H1 (cell line): ENCODE measurements at regions not wholly inside any gene's neighbourhood (a gene's known extent, or its start where the extent isn't known, plus 50 kb on each side); places are given as distances from the start of the nearest gene placed in this dataset.

Experiments
- RAD21 ChIP-seq, 2 experiments: IDR thresholded peaks in 1 of 2; conservative IDR thresholded peaks in 1 of 2; 2 replicates each; pipeline ENCODE4 v1.6.1; 2011; ENCODE audit warnings: low read depth in 2 of 2, low read length in 2 of 2, improper control_type of control experiment in 1 of 2, inconsistent platforms in 1 of 2, mild to moderate bottlenecking in 1 of 2, moderate library complexity in 1 of 2
- TF ChIP-seq, protein P1 (sequence below), 3 experiments: IDR thresholded peaks; 1 replicate in 2 of 3; 2 replicates in 1 of 3; pipeline versions ENCODE4 v1.5.1 to v1.6.1; 2011; ENCODE audit warnings: low read length in 3 of 3, mild to moderate bottlenecking in 3 of 3, inconsistent platforms in 2 of 3, low read depth in 1 of 3, moderate library complexity in 1 of 3; ENCODE audit not compliant: insufficient read depth in 1 of 3; ENCODE audit errors: control extremely low read depth in 1 of 3

- TF ChIP-seq RAD21 (IDR thresholded peaks at IDR 0.05 in 1 of 2, conservative IDR thresholded peaks at IDR 0.05 in 1 of 2; ENCODE audit: low read depth in 2 of 2, low read length in 2 of 2) = no peak
- TF ChIP-seq, protein P1, sequence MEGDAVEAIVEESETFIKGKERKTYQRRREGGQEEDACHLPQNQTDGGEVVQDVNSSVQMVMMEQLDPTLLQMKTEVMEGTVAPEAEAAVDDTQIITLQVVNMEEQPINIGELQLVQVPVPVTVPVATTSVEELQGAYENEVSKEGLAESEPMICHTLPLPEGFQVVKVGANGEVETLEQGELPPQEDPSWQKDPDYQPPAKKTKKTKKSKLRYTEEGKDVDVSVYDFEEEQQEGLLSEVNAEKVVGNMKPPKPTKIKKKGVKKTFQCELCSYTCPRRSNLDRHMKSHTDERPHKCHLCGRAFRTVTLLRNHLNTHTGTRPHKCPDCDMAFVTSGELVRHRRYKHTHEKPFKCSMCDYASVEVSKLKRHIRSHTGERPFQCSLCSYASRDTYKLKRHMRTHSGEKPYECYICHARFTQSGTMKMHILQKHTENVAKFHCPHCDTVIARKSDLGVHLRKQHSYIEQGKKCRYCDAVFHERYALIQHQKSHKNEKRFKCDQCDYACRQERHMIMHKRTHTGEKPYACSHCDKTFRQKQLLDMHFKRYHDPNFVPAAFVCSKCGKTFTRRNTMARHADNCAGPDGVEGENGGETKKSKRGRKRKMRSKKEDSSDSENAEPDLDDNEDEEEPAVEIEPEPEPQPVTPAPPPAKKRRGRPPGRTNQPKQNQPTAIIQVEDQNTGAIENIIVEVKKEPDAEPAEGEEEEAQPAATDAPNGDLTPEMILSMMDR (IDR thresholded peaks at IDR 0.05; ENCODE audit: control extremely low read depth in 1 of 3, insufficient read depth in 1 of 3, low read depth in 1 of 3, low read length in 3 of 3) = no peak
Observed at GRCh38 chr13:65642996-65643395, 1587.1 kb downstream of the PCDH9 start.
